A673 (cell line): ENCODE measurements at regions not wholly inside any gene's neighbourhood (a gene's known extent, or its start where the extent isn't known, plus 50 kb on each side); places are given as distances from the start of the nearest gene placed in this dataset.

Experiments used
- BruUV-seq: library from RNA; stranded (reverse); fragments of 400-500 nt; replicated peaks from 2 replicates; lab custom pipeline; 2021; lab: Mats Ljungman, UMichigan
- CTCF ChIA-PET: fragments of 300-600 bp; sonication (Branson Sonifier 250); formaldehyde crosslinking; loops from one replicate; lab custom pipeline; 2022; ENCODE audit warnings: antibody characterized with exemption; lab: Charles Lee
- POLR2A ChIA-PET: fragments of 300-600 bp; sonication (Branson Sonifier 250); formaldehyde crosslinking; loops from one replicate; lab custom pipeline; 2022; ENCODE audit warnings: antibody characterized with exemption; ENCODE audit not compliant: low non-redundant PET; lab: Charles Lee
- DNase-seq: peaks from one replicate; pipeline ENCODE4 v3.0.0-alpha.2; 2015; ENCODE audit warnings: low spot score
- H3K27ac ChIP-seq: fragments of 200-600 bp; sonication (generic); 2 replicates; pipeline ENCODE4 v1.5.1; 2016; ENCODE audit warnings: mixed run types, low read depth, mild to moderate bottlenecking, mixed read lengths, antibody characterized with exemption, low read length; ENCODE audit not compliant: poor library complexity, severe bottlenecking
- H3K27me3 ChIP-seq: fragments of 200-600 bp; sonication (generic); replicated peaks from 2 replicates; pipeline ENCODE4 v1.6.1; 2017; ENCODE audit warnings: mixed run types, low read depth, mild to moderate bottlenecking, mixed read lengths, antibody characterized with exemption, low read length; ENCODE audit not compliant: insufficient read depth, poor library complexity
- H3K36me3 ChIP-seq: fragments of 200-600 bp; sonication (generic); 2 replicates; pipeline ENCODE4 v1.6.1; 2016; ENCODE audit warnings: mixed run types, mild to moderate bottlenecking, mixed read lengths, antibody characterized with exemption, low read length; ENCODE audit not compliant: insufficient read depth, poor library complexity, severe bottlenecking
- H3K4me1 ChIP-seq: fragments of 200-600 bp; sonication (generic); 2 replicates; pipeline ENCODE4 v1.6.1; 2017; ENCODE audit warnings: mixed run types, mild to moderate bottlenecking, mixed read lengths, antibody characterized with exemption, low read length; ENCODE audit not compliant: insufficient read depth, poor library complexity, severe bottlenecking
- H3K4me3 ChIP-seq: fragments of 200-600 bp; sonication (generic); 2 replicates; pipeline ENCODE4 v1.5.1; 2016; ENCODE audit warnings: low read depth, mixed run types, mild to moderate bottlenecking, mixed read lengths, low read length; ENCODE audit not compliant: poor library complexity, severe bottlenecking
- H3K9me3 ChIP-seq: fragments of 200-600 bp; sonication (generic); 2 replicates; pipeline ENCODE4 v1.6.1; 2016; ENCODE audit warnings: mixed run types, low read depth, mild to moderate bottlenecking, mixed read lengths, antibody characterized with exemption, low read length; ENCODE audit not compliant: poor library complexity, severe bottlenecking
- EZH2 ChIP-seq: fragments of 200-600 bp; sonication (generic); IDR thresholded peaks from 2 replicates; pipeline ENCODE4 v1.6.1; 2017; ENCODE audit warnings: borderline replicate concordance, low read depth, mild to moderate bottlenecking, mixed read lengths, antibody characterized with exemption, low read length; ENCODE audit not compliant: poor library complexity, severe bottlenecking
- intact Hi-C: fragments of 100-400 bp; cut with micrococcal nuclease; formaldehyde crosslinking; loops from one replicate; pipeline ENCODE4 v1.10.0; 2022; ENCODE audit not compliant: unreplicated experiment
- TF ChIP-seq, protein P1 (sequence below): fragments of 300-800, 200-600 bp; sonication (generic); conservative IDR thresholded peaks from 2 replicates; pipeline ENCODE4 v1.5.1; 2017; ENCODE audit warnings: low read depth, mild to moderate bottlenecking, antibody characterized with exemption, low read length, moderate library complexity, mixed read lengths

DNA sequence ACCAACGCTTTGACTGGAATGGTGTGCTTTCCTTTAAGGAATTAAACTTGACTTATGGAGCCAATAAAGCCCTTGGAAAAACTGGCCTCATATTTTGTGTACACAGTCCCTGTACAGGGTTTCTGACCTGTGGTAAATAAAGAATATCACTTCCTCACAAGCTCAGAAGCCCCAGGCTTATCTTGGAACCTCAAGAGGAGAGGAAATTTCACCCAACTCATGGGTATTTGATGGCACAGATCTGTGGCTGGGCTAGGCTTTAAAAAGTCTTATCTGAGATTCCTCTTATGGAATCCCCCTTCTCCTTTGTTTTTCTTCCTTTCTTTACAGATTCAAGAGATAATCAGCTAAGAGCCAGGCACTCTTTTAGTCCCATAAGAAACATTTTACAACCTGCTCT is 89.3 kb upstream of the USP38 start:
- no peak overlapping the region for H3K27ac ChIP-seq
- POLR2A ChIA-PET: no interaction called here

GRCh38 chr4:143097751-143098150 is 87.0 kb upstream of the USP38 start:
- ChIA-PET CTCF (no interaction called here), POLR2A (no interaction called here)
- no peak for TF ChIP-seq EZH2
- TF ChIP-seq, protein P1, sequence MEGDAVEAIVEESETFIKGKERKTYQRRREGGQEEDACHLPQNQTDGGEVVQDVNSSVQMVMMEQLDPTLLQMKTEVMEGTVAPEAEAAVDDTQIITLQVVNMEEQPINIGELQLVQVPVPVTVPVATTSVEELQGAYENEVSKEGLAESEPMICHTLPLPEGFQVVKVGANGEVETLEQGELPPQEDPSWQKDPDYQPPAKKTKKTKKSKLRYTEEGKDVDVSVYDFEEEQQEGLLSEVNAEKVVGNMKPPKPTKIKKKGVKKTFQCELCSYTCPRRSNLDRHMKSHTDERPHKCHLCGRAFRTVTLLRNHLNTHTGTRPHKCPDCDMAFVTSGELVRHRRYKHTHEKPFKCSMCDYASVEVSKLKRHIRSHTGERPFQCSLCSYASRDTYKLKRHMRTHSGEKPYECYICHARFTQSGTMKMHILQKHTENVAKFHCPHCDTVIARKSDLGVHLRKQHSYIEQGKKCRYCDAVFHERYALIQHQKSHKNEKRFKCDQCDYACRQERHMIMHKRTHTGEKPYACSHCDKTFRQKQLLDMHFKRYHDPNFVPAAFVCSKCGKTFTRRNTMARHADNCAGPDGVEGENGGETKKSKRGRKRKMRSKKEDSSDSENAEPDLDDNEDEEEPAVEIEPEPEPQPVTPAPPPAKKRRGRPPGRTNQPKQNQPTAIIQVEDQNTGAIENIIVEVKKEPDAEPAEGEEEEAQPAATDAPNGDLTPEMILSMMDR: no peak
- no peak for DNase-seq
- no peaks in the 10 kb centered on the region for H3K4me1 ChIP-seq
- no peaks in the 10 kb centered on the region for H3K36me3 ChIP-seq
- no TSS peak for BruUV-seq
- H3K27me3 ChIP-seq: no peaks in the 10 kb centered on the region
- H3K9me3 ChIP-seq: no peaks in the 10 kb centered on the region
- H3K4me3 ChIP-seq: no peak overlapping the region
- no peak overlapping the region for H3K27ac ChIP-seq
- intact Hi-C loops: no loop called here

More for the DNA sequence above, 89.3 kb upstream of the USP38 start:
- H3K4me1 ChIP-seq: no peaks in the 10 kb centered on the region
- CTCF ChIA-PET: no interaction called here
- no peaks in the 10 kb centered on the region for H3K27me3 ChIP-seq
- TF ChIP-seq, protein P1: no peak
- TF ChIP-seq EZH2: no peak
- no peak for DNase-seq
- intact Hi-C loops: no loop called here
- no TSS peak for BruUV-seq
- H3K4me3 ChIP-seq: no peak overlapping the region
- no peaks in the 10 kb centered on the region for H3K36me3 ChIP-seq
- no peaks in the 10 kb centered on the region for H3K9me3 ChIP-seq

DNA sequence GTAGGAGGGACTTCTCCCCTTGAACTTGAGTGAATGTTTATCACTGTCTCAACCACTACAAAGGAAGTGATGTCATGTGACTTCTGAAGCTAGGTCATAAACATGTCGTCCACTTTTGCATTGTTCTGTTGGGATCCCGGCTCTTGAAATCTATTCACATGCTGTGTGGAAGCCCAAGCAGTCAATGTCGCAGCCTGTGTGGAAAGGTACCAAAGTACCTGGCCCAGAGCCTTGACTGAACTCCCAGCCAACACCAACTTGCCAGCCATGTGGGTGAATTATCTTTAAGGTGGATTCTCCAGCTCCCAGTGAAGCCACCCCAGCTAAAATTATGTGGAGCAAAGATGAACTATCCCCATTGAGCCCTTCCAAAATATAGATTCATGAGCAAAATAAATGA is 85.0 kb upstream of the USP38 start:
- ChIA-PET CTCF (no interaction called here), POLR2A (no interaction called here)
- no peak for DNase-seq
- no peak overlapping the region for H3K4me3 ChIP-seq
- H3K4me1 ChIP-seq: no peaks in the 10 kb centered on the region
- TF ChIP-seq, protein P1: no peak
- intact Hi-C loops: no loop called here
- no peaks in the 10 kb centered on the region for H3K9me3 ChIP-seq
- no peak overlapping the region for H3K27ac ChIP-seq
- H3K27me3 ChIP-seq: no peaks in the 10 kb centered on the region
- BruUV-seq: no TSS peak
- H3K36me3 ChIP-seq: no peaks in the 10 kb centered on the region
